Hematopoietic multipotent progenitor cell (in vitro differentiated cells): ENCODE measurements at regions not wholly inside any gene's neighbourhood (a gene's known extent, or its start where the extent isn't known, plus 50 kb on each side); places are given as distances from the start of the nearest gene placed in this dataset.

Source experiments
- DNase-seq, 3 donors: peaks; one replicate each; pipeline ENCODE4 v3.0.0-alpha.2; 2011 to 2015; ENCODE audit warnings: low read depth in 2 of 3, low spot score in 2 of 3

DNA sequence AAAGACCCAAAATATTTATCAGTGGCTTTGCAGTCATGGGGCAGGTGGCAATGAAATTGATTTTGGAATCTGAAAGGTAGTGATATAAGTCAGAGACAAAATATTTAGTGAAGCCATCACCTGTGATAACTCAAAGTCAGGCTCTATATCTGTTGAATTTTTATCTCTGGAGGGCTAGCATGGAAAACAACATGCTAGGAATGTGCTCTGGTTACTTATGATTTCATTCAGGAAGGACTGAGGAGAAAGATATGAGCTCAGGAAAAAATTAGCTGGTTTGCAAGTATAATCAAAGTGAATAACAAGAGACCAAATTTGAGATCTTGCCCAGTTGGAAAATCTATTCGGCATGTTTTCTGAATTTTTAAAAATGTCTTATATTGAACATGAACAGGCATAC, 364.6 kb upstream of the LRRC7 start:
- no peak for DNase-seq

DNA sequence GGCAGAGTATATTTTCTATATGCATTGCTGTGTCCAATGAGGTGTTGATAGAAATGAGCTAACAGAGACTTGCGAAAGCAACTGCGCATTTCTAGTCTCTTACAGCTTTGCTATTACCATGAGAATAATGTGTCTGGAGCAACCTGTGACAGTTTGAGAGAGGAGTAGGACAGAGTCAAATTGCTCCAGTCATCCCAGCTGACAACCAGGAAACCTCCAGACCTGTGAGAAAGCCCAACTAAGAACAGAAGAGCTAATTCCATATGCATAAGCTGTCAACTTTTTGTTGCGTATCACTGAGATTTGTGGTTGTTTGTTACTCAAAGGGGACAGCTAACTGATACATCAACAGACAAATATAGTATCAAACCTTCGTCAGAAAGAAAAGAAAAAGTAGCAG, 354.1 kb upstream of the LRRC7 start:
- DNase-seq, result no peak

DNA sequence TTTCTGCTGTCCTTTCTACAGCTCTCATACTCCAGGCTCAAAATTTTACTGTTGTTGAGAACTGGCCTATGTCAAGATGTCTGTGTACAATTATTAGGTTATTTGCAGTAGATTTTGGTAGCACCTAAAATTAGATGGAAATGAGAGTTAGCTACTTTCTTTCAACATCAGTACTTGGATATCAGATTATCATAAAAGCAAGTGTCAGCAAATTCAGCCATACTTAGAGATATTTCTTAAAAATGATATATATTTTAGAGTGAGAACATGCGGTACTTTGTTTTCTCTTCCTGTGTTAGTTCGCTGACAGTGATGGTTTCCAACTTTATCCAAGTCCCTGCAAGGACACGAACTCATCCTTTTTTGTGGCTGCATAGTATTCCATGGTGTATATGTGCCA, 351.8 kb upstream of the LRRC7 start:
- no peak for DNase-seq

DNA sequence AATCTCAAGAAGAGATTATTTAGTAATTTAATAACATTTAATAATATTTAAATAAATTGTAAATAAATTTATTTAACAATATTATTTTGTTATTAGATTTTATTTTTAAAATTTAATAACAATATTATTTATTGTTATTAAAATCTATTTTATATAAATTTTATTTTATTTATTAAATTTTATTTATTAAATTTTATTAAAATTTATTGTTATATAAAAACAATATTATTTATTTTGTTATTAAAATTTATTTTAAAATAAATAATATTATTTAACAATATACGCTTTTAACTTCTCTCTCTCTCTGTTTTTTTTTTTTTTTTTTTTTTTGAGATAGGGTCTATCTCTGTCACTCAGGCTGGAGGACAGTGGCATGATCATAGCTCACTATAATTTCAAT, 347.1 kb upstream of the LRRC7 start:
- DNase-seq, result no peak

DNA sequence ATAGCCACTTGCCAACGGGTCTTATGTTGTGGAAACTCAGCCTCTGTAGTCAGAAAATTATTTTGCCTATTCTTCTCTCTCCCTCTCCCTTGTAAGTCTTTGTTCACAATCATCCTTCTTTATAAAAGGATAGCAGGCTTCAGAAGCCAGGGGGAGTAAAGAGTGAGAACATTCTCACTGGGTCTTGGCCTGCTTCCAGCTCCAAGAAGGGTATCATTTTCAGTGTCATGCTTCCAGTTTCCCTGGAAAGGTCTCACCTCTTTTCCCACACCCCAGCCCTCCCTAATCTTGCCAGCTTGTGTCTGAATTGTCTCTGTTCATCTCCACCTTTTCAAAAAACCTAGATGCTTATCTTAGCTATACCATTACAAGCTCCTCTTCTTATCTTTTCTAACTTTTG, 346.2 kb upstream of the LRRC7 start:
- no peak for DNase-seq

DNA sequence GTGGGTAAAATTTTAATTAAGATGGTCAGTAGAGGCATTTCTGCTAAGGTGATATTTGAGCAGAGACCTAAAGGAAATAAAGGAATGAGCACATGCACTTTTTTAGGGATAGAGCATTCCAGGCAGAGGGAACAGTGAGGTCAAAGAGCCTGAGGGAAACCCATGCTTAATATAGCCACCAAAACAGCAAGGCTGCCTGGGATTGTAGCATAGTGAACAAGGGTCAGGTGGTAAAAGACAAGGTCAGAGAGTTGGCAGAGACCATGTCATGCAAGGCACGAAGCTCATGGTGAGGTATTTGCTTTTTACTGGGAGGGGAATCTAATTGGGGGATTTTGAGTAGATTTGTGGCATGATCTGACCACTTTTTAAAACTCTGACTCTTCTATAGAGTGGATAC, 344.6 kb upstream of the LRRC7 start:
- no peak for DNase-seq

DNA sequence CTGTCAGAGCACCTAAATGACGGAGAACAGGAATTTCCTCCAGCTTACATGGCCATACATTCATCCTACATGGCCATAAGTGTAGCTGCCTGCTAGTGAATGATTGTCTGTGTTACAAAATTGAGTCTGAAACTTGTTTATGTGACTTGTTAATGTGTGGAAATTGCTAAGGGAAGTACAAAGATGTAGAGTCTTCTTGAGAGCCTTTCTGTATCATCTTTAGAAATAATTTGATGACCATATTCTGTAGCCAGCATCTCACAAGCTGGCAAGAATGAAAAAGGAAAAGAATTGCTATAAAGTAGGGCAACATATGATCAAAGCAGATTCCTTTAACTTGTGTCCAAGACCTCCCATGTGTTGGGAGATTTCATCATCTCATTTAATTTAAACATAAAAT, 339.2 kb upstream of the LRRC7 start:
- no peak for DNase-seq

DNA sequence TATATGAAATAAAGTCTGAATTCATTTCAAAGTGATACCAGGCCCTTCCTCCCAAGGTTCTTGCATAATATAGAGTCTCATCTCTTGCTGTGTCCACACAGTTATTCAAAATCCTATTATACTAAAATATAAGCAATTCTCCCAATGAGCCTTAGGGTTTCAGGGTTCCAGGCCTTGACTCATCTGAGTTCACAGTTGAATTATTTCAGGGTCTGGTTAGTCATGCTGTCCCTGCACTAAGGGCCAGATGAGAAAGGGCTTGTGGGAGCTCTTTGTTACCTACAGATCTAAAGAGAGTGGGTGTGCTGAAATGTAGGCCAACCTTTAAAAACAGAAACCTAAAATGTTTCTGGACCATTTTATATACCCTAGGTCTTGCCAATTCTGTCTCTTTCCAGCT, 337.5 kb upstream of the LRRC7 start:
- DNase-seq, result no peak

DNA sequence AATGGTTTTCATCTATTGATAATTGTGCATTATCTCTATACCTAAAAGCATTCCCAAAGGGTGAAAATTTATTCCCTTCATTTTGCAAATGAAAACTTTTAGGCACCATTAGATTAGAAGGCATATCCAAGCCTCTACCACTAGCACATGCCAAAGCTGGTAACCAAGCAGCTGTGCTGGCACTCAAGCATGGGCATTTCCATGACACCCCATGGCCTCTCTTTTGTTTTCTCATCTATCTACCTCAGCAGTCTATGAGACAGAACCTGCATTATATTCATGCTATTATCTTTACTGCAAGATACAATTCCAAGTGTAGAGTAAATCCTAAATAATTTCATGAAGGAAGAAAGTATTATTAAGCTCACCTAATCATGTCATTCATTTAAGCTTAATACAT, 334.3 kb upstream of the LRRC7 start:
- DNase-seq, result no peak

DNA sequence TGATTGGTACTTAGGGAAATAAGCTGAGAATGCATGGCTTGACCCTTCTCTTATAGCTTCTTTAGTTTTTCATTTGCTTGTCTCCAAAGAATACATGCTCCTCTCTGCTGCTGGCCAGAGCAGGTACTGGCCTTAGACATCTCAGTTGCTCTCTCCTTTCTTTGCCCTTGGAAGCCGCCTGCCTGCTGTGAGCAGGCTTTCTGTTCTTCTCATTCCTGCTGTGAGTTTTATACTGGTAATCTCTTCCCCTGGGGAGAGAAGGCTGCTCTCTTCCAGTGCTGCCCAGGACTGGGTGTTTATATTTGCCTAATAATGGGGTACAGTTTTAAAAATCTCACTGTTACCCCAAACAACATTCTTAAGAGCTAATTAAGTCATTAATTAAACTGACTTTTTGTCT, 323.5 kb upstream of the LRRC7 start:
- DNase-seq, result no peak

DNA sequence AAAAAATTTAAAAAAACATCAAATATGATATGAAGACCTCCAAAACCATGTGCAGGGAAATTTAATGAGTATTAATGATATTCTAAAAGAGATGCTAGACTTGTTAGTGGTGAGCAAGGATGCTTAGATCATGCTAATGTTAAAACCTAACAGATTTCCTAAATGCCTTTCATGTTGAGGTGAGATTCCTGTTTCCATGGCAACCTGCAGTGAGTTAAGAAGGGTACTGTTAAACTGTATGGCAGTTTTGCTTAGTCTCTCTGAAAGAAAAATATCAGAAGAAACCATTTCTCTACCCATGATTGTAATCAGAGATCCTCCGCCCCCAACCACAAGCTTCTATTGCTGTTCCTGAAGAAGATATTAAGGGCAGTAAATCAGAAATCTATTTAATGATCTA, 321.6 kb upstream of the LRRC7 start:
- no peak for DNase-seq

DNA sequence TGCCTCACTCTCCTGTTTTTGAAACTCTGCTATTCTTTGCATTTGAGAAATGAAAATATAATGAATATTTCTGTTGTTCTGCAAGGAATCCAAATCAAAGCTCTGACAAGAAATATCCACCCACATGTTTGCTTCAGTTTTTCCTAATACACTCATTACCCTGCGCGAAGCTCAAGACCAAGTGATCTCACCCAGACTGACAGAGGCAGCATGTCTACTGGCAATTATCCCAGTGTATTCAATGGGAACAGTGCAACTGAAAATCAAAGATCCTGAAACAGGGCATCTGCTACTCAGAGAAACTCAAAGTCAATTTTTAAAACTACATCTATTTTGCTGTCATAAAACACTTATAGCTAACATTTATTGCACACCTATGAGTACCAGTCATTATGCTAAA, 321.0 kb upstream of the LRRC7 start:
- DNase-seq, result no peak

DNA sequence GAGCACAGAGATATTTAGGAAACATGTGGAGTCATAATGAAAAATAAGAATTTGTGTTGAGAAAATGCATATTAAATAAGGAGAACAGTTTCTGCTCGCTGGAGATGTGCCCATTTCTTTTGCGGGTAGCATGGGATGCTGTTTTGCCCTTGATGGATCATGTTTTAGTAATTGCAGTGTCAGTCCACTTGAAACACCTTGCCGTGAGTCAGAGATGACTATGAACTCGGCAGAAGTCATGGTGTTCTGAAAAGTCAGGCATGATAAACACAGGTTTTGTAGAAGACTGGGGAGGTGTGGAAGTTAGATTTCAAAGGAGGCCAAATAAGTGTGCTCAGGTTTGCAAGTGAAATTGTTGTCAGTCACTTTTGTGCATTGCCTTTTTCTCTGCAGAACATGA, 315.0 kb upstream of the LRRC7 start:
- no peak for DNase-seq

DNA sequence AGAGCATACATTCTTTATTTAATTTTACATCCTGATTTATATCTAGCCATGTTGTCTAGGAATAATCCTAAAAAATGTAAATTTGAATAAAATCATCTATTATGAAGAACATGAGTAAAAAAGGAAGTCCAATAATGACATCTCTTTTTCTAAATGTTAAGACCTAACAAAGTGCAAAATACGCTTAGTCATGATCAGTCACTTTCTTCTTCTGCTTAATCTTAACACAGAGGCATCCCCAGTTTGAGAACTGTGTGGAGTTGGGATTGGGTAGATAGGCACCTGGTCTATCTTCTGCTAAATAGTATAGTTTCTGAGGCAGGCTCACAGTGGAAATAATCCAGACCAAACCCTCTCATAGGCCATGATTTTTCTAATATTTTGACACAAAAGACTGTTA, 311.7 kb upstream of the LRRC7 start:
- DNase-seq, result peak in 2 of 3 donors; percentile 5 to 70

DNA sequence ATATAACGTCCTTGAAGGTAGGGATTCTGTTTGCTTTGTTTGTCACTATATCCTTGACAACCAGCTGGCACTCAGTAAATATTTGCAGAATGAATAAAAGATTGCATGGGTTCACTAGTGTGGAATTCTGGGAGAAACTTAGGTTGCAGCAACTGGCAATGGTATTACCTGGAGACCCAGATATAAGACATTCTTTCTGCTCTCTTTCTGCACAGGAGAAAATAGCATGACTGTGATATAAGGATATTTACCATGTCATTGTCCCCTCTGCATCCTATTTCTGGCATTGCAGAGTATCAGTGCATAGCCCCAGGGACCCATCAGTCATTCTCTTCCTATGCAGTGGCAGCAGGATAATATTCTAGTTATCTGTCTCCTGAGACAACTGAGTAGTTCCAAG, 308.9 kb upstream of the LRRC7 start:
- no peak for DNase-seq

DNA sequence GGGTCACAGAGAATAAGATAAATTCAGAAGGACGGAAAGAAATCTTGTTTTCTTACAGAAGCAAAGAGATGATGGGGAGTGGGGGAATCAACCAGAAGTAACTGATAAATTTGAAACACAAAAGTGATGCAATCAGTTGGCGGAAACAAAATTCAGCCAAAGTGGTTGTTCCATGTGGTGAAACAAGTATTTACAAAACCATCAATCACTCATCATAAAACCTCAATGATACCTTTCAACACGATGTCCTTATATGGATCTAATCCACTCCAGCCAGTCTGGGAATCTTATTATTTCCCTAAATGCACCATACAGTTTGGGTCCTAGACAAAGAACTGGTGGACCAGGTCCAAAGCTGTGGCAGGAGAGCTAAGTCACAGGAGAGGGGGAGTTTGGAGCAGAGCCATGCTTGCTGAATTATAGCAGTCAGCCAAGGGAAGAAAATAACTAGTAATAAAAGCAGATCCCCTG, 303.8 kb upstream of the LRRC7 start:
- DNase-seq, result no peak

DNA sequence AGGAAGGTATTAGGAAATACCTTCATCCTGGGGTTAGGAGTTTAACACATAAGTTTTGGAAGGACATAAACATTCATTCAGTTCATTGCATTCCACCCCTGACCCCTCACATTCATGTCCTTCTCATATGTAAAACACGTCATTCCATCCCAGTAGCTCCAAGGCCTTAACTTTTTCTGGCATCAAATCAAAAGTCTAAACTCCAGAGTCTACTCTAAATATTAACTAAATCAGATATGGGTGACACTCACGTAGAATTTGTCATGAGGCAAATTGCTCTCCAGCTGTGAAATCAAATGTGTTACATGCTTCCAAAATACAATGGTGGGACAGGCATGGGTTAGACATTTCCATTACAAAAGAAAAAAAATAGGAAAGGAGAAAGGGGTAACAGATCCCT, 298.2 kb upstream of the LRRC7 start:
- no peak for DNase-seq

DNA sequence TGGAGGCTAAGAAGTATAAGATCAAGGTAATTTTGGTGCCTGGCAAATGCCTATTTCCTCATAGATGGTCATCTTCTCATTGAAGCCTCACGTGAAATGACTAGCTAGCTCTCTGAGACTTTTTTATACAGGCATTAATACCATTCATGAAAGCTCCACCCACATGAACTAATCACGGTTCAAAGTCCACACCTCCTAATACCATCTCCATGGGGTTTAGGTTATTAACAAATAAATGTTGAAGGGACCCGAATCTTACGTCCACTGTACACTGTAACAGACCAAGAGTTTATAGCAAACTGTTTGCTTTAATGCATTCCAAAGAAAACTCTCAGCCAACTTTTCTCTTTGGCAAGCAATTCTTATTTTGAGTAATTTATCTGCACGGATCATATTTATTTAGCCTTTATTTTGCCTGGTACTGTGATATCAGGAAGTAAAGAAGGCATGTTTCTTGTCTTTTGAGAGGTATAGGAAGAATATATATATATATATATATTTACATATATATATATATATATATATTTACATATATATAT, 296.1 kb upstream of the LRRC7 start:
- DNase-seq, result no peak

DNA sequence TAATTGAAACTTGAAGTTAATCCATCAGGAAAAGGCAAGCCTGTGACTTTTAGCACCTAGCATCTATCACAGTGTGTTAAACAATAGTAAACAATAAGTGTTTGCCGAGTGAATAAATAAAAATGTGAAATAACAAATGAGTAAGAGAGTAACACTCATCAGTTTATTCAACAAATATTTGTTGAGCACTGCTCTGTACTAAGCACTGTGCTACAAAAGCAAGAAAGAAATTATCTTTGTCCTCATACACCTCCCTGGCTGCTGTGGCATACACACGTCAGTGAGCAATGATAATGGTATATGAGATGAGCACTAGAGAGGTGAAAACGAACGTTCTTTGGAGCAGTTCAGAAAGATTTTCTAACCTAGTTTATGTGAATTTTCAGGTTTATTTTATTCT, 295.0 kb upstream of the LRRC7 start:
- no peak for DNase-seq

DNA sequence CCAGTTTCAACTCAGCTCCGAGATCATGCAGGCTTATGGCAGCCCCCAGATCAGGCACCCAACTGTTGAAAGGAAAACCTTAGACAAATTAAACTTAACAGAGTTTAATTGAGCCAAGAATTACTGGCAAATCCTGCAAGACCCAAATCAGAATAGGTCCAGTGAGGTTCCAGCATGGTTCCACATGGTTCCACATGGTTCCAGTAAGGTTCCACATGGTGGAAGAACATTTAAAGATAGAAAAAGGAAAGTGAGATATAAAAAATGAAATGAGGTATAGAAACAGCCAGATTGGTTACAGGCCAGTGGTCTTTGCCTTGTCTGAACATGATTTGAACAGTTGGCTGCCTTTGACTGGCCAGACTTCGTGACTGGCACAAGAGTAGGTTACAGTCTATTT, 288.8 kb upstream of the LRRC7 start:
- no peak for DNase-seq

DNA sequence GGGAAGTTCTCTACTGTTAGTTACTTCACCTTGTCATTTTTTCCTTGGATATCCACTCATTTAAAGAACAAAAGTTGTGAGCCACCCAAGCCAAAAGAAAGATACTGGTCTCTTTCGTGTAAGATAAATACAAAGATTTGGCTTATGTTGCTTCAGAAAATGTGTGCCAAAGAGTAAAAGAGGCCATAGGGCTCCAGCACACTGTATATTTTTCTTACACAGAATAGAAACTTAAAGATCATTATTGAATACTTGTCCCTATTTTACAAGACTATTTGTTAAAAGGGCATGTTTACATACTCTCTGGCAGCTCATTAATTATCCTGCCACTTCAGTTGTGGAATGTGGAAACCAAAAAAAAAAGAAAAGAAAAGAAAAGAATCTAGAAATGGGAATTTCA, 284.2 kb upstream of the LRRC7 start:
- DNase-seq, result no peak

DNA sequence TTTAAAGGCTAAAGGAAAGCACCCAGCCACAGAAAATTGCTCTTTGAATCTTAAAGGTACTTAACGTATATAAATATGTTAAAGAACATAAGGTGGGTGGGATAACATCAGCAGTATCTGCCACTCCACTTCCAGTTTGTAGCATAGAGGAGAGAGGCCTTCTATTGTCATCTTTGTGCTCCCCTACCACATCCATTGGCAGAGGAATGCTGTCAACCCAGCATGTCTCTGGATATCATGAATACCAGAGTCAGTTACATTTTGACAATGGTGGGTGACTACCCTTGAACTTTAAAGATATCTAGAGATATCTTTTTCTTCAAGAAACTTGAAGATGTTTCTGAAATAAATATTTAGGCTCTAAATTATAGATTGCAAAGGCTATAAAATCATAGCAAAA, 283.2 kb upstream of the LRRC7 start:
- no peak for DNase-seq

DNA sequence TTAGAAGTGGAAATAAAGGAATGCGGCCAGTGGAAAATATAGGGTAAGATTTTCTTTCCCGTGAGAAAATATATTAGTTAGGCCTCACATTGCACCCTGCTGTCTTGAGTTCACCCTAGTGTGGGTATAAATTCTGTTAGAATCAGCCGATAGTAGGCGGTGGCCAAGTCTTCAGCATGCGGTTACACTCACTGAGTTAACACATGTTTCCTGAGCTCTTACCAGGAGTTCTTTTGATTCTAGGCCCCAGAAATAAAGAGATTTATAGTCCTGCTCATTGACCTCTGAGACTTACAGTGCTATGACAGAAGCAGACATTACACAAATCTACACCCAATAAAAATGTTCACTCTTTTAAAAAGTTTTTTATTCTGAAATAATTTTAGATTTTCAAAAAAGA, 279.3 kb upstream of the LRRC7 start:
- peak in 1 of 3 donors; percentile 44 for DNase-seq

DNA sequence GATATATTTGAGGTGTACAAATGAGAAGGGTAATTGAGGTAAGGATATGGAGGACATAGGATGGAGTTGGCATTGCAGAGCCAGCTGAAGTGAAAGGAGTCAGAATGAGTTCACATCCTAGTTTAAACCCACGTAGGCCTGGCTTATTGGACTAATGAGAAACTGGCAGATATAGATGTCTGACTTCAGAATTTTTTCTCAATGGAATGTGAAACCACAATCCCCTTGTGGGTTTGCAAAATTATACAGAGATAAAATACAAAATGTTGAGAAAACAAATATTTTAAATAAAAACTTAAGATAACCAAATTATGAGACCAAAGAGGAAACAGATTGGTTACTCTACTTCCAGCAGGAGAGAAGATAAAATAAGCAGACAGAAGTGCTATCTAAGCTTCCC, 277.4 kb upstream of the LRRC7 start:
- DNase-seq, result peak in 1 of 3 donors; percentile 52
